ENCODE measurements at regions not wholly inside any gene's neighbourhood (a gene's known extent, or its start where the extent isn't known, plus 50 kb on each side); places are given as distances from the start of the nearest gene placed in this dataset.
"Not testable (repeated sequence)": the region's sequence is repeated elsewhere in the genome, so short reads cannot be mapped to it uniquely, and the experiment has no call there.

DNA sequence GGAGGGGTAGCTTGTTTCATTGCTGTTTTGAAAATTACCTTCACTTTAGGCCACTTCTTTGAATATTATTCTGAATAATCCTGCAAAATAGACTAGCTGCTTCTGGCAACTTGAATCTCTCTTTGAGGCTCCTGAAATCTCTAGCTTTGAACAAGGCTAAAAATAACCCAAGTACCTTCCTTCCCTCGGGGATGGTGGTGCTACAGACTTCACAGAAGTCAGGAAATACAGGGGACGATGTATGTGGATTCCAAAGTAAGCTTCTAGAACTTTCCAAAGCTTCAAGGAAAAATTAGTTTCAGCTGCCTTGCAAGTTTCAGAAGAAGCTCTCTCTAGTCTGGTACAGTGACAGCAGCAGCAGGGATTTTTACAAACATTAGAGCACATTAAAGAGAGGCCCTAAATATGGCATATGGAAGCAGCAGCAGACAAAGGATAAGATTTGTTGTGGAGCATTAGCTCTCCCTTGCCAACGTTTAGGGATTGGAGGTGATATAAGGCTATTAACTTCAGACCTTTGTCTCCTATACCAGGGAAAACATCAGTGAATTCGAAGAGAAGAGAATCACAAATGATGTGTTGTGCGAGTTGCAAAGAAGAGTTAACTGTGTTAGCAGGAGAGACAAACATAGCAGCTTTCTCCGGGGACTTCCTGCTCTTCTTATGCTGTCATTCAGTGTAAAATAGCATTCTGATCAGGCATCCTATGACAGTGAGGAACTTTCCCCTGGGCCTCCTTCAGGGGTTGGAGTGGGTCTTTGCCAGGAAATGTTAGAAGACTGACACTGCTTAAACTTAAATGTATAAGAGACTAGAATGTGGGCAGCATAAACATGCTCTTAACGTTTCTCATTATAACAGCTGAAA, 783.0 kb upstream of the ARPP21 start:
- DNase-seq, result no peak

DNA sequence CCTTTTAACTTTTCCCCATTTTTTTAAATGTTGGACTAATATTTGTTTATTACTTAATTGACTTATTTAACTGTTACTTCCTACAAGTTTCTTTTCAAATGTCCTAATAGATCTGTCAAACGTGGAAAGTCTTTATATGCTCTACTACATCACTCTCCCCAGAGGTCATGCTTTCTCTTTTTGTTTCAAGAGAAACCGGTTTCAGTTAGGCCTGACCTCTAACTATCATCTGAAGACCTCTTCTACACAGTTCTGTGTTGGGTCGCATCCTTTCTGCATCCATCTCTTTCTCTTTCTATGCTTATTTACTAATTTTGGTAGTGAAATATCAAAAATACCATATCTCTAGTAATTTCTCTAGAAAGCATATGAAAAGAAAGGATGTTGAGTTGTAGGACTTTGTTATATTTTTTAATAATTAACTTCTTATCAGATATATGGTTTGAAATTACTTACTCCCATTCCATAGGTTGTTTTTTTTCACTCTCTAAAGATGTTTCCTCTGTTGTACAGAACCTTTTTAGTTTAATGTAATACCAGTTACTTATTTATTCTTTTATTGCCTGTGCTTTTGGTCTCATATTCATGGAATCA, 781.2 kb upstream of the ARPP21 start:
- DNase-seq, result no peak

DNA sequence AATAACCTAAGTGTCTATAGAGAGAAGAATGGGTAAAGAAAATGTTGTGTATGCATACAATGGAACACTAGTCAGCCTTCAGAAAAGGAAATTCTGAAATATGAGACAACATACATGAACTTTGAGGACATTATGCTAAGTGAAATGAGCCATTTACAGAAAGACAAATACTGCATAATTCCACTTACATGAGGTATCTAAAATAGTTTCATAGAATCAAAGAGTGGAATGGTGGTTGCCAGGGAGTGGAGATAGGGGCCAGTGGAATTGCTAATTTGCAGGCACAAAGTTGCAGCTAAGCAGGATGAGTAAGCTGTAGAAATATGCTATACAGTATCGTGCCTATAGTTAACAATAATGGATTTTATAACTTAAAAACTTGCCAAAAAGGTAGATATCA, 779.6 kb upstream of the ARPP21 start:
- DNase-seq, result no peak

DNA sequence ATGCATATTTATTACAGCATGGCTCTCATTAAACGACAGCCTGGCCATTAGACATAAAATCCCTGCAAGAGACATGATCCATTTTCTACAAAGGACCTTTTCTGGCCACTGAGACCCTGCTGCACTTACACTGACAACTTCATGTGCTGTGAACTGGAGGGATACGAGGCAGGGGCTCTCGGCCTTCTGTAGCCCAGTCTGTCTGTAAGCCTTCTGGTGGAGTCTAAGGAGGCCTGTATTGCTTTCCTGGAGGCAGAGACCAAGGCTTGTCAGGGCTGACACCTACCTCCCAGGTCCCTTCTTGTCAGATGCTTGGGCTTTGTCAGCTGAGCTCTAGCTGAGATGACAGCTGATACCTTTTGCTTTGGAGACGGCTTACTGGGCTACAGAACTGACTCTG, 776.9 kb upstream of the ARPP21 start:
- DNase-seq, result no peak

DNA sequence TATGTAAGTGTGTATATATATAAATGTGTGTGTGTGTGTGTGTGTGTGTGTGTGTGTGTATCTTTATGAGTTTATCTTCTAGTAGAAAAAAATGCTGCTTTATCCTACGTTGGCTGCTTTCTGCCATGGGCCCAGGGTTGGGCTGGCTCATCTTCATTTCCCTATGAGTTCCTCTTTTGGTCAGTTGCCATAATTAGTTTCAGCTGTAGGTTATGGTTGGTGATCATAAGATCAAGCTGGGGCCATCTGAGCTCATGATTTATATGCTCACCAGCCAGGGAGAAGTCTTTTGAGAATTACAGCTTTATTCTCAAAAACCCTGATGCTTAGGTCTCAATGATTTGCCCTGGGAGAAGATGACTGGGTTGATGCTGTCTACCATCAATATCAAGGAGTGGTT, 775.8 kb upstream of the ARPP21 start:
- no peak for DNase-seq

DNA sequence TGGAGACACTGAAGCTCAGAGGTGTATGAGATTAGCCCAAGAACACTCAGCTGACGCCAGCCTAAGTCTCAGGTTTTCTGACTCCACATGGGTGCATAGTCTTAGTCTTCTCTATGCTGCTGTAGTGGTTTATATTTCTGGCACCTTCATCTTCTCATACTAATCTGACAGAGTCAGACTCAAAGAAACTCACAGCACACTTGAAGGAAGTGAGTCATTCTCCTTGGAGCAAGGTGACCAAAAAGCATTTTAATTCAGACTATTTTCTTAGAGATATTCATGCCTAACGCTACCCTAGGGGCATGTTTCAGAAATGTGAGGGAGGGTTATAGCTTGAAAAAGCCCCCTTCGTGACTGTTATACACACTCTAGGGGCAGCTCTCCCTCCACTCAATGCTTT, 775.3 kb upstream of the ARPP21 start:
- DNase-seq, result no peak

DNA sequence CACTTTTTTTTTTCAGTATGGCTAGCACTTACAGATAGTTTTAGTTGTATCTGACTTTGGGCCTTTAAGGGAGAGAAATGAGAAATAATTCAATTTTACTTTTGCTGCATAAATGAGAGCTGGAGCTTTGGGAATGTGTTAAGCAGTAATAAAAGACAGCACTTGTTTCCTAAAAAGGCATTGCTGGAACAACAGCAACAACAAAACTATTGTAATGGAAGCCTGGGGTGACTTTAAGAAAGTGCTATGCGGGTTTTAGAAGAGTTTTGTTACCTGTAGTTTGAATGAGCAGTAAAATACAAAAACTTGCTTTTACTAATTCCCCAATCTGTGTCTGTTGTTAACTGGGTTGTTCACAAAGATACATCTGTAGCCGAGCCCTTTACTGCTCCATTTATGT, 774.0 kb upstream of the ARPP21 start:
- no peak for DNase-seq

DNA sequence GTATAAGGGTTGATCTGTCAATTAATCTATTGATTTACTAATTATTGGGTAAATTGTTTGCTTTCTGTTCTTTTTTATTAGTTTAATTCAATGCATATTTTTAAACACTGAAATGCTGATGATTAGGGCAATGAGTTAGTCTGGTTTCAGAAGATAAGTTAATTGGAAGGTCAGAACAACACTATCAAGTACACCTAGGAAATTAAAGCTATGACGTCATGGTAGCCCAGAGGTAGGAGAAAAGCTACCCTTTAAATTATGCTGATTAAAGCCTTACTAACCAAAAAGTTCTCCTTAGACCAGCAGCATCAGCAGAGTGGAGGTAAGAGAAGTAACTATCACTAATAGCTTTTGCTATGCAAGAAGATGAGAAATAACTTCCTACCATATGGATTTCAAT, 770.4 kb upstream of the ARPP21 start:
- no peak for DNase-seq

DNA sequence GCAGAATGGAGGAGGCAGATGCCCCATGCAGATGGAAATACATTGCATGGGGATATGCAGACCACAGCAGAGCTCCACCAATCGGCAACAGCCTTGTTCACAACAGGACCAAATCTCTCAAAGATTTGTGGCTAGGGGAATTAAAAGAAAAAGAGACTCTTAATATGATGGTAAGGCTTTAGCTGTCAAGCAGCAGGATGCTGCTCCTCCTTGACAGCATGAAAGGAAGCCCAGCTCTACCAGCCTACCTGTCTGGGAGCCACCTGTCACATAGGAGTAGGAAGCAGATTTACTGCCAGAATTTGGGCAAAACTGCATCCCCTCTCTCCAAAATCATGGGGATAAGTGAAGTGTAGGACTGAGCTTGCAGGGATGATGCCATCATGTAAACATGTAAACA, 769.6 kb upstream of the ARPP21 start:
- DNase-seq, result no peak

DNA sequence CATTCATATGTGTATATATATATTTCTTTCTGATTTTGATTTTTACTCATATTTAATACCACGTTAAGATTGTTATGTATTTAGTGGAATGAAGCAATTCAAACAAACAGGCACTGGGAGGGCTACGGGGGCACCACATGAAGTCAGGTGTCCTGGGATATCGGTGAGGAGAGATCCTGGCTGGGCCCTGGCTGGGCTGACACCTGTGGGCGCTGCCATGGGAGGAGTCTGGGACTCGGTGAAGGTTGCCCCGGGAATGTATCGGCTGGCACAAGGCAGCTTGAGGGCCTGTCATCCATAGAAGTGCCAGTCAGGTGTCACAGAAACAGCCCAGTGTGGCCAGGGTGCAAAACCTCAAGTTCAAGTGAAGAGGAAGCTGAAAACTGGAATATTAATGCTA, 766.9 kb upstream of the ARPP21 start:
- no peak for DNase-seq

DNA sequence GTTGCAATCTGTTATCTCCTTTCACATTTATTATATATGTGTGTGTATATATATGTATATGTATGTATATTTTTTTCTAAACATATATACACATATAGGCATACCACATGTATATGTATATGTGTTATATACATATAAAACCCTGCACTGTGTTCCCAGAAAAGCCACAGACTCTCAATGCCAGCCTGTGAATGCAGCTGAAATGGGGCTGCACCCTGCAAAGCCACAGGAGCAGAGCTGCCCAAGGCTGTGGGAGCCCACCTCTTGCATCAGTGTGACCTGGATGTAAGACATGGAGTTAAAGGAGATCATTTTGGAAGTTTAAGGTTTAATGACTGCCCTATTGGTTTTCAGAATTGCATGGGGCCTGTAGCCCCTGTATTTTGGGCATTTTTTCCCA, 762.3 kb upstream of the ARPP21 start:
- no peak for DNase-seq

DNA sequence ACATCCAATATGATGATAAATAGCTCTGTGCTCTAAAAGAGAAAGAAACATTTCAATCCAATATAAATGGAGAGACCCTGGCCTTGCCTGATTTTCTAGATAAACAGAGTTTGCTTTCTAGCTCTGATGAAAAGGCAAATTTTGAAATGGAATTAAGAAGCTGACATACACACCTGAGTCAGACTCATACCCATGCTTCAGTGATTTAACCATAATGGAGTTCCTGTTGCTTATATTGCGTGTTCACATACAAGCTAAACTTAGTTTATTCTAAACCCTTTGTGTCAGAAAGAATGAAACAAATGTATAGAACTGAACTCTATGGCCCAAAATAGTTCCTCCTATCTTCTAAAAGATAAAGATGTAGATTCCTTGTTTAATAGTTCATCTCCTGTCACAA, 760.8 kb upstream of the ARPP21 start:
- no peak for DNase-seq

DNA sequence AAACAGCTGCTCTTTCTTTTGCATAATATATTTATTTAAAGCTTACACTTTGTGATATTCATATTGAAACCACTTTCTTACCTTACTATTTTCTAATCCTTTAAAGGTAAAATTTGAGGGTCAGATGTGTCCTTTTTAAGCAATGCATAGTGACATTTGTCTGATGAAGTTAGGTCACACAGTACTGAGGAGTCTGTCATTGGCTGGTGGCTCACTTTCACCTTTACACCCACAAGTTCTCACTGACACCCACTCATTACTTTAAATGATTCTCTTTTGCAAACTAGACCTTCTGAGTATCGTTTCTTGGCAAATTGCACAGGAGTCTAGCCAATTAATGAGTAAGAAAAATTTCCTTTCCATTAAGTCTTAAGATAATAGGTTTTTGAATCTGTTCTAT, 758.3 kb upstream of the ARPP21 start:
- DNase-seq, result no peak

DNA sequence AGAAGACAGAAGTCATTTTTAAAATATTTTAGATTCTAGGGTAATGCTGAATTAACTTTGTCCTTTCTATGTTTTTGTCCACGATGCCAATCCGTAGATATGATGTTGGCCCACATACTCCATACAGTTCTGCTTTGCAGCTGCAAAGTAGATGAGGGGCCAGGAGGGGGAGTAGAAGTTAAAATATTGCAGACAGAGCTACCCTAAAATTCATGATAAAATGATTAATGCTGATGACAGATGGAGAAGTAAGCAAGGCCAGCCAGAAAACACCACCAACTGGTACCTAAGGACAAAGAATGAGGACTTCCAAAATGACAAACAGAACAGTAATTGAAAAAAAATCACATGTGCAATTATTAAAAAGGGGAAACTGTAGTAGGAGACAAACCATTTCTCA, 756.6 kb upstream of the ARPP21 start:
- no peak for DNase-seq

DNA sequence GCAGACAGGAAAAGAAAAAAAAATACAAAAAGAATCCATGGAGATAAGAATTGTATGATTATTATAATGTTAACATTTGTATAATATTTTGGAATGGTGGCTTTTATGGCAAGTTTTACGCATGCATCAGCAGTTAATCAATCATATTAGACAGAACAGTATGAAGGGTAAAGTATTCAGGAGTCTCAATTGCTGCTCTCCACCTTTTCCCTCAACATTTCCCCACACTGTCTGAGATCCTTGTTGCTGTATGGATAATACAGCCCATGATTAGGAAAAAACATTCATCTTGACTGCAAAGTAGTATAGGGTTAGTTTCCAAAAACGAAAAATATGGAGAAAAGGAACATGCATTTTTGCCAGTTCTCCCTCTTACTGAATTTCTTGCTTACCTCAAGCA, 755.3 kb upstream of the ARPP21 start:
- no peak for DNase-seq

DNA sequence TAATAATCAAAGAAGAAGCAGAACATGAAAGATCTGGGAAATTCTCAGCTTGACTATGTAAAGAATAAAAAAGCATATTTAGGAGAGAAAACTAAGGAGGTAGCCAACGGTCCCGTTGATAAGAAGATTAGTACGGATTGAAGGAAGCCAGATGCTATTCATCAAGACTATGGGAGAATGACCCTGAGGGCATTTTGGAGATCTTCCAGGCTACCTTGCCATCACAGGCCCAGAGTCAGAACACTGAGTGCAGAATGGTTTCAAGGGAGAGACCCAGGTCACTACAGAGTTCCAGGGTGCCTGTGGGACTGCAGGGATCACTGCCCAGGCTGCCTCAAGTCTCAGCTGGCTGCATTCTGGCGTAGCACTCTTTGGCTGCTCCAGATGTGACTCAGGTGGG, 752.9 kb upstream of the ARPP21 start:
- DNase-seq, result no peak

DNA sequence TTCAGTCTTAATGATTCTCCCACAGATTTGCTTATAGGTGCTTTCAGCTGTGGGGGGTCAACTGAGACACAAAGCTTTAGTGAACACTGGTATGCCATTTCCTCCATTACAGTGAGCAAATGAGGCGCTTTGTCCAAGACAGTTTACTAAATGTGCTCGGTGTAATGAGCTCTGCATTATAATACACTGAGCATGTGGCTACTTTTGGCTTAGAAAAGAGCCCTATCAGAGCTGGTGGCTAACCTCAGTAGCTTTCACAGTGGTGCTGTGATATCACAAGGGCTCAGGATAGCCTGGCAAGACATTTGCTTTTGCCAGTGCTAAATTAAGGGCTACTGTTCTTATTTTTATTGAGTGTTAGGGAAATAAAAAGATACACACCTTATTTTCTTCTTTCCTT, 749.7 kb upstream of the ARPP21 start:
- DNase-seq, result no peak

DNA sequence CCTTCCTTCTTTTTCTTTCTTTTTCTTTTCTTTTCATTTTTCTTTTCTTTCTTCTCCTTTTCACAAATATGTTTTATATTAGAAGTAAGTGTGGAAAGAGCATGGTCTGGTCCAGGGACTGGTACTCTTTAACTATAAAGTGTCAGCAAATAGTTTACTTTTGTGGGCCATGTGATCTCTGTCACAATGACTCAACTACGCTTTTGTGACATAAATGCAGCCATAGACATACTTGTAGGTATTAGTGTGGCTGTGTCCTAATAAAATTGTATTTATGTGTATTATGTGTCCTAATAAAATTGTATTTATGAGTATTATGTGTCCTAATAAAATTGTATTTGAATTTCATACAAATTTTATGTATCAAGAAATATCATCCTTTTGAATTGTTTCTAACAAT, 749.1 kb upstream of the ARPP21 start:
- no peak for DNase-seq

DNA sequence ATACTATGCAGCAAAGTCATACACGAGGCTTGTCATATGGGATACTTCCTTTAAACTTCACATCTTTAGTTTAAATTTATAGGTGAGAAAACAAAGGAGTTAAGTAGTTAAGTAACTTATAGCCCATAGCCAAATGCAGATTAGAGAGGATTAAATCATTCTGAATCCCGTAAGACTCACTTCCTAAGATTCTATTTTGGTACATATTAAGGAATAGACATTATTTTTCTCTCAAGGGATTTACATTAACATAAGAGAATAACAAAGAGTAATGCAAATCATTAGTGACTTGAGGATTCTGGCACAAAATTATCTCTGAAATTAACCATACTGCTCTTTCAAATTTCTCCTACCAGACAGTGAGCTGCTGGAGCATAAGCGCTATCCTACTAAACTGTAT, 747.4 kb upstream of the ARPP21 start:
- no peak for DNase-seq

DNA sequence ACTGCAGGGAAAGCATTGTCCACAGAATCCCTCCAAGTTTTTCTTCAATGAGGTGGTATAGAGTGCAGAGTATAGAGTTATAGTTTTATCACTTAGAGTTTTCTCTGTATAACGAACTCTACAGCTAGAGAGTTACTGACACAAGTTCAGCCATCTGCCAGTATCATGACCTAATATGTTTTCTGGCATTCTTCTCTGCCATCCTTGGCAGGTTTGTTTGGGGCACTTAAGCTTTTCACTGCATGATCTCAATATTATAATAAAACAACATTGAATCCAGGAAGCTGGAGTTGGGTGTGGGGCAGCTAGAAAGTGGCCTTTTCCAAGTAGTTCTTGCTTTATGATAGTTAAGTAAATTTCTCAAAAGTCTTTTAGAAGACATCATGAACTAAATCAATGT, 743.5 kb upstream of the ARPP21 start:
- DNase-seq, result no peak

DNA sequence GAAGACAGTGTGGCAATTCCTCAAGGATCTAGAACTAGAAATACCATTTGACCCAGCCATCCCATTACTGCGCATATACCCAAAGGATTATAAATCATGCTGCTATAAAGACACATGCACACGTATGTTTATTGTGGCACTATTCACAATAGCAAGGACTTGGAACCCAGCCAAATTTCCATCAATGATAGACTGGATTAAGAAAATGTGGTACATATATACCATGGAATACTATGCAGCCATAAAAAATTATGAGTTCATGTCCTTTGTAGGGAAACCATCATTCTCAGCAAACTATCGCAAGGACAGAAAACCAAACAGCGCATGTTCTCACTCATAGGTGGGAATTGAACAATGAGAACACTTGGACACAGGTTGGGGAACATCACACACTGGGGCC, 729.6 kb upstream of the ARPP21 start:
- not testable (repeated sequence) for DNase-seq

DNA sequence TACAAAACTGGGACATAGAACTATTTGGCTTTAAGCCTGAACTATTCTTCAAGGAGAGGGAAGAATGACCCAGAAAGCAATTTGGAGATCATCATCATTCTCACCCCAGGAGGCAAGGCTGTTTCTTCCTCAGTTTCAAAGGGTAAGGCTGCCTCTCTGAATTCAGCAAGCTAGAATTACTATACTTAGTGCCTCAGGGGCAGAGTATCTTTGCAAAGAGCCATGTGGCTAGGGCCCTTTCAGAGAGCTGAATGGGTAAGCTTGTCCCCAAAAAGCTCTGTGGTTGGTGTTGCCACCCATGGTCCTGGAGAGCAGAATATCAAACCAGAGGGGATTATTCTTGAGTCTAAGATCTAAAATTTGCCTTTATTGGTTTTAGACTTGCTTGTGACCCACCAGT, 720.3 kb upstream of the ARPP21 start:
- no peak for DNase-seq

DNA sequence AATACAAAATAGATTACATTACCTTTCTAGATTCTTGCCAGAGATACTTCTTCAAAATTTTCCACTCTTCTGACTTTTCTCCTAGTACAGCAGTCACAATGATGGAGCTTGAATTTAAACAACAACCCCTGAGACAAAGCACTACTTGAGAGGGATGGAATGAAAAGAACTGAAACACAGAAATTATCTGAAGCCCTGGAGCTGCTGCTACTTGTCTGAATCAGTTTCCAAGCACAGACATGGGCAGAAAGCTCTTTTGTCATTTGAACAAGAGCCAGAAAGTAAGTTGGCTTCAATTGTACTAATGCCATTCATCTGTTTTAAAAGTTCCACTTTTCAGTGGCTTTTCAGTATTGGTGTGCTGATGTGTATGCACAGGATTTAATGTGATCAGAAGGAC, 718.5 kb upstream of the ARPP21 start:
- no peak for DNase-seq

DNA sequence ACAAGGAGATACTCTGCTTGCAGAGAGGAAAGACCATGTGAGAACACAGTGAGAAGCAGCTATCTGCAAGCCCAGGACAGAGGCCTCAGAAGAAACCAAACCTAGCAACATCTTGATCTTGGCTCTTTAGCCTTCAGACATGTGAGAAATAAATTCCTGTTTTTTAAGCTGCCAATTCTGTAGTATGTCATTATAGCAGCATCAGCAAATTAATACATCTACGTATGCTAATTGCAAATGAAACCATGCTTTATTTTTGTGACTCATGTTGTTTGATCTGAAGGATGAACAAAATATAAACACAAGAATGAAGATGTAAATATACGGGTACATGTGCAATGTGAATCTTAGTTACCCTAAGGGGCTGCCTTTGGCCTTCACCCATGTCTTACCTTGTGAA, 714.4 kb upstream of the ARPP21 start:
- DNase-seq, result no peak

DNA sequence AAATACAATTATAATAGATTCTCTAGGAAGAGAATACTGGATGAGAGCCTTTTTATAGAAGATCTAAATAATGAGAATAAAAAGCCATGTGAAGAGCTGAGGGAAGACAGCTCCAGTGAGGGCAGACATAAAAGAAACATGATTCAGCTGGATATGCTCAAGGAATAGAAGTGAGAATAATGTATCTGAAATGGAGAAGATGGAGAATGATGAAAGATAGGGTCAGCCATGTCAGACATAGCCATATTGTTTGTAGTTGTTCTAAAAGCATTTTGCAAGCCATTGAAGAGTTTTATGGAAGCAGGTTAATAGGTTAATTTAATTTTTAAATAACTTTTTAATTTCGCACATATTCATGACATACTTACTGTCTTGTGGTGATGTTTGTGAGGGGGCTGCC, 713.5 kb upstream of the ARPP21 start:
- no peak for DNase-seq

All from activated CD8-positive, alpha-beta memory T cell treated with anti-CD3 and anti-CD28 coated beads, Interleukin-2, amount 50 U/mL, for 48 hours (primary cell).